CD1c-positive myeloid dendritic cell (primary cell): ENCODE measurements at regions not wholly inside any gene's neighbourhood (a gene's known extent, or its start where the extent isn't known, plus 50 kb on each side); places are given as distances from the start of the nearest gene placed in this dataset.

Experiments
- DNase-seq: peaks from one replicate; pipeline ENCODE4 v3.0.0-alpha.2; 2016; ENCODE audit errors: extremely low spot score

GRCh38 chr13:29955137-29955650 is 104.8 kb upstream of the UBL3 start:
- no peak for DNase-seq

- DNase-seq = peak; percentile 28
Observed at GRCh38 chr13:29954082-29955028, 103.9 kb upstream of the UBL3 start.

DNA sequence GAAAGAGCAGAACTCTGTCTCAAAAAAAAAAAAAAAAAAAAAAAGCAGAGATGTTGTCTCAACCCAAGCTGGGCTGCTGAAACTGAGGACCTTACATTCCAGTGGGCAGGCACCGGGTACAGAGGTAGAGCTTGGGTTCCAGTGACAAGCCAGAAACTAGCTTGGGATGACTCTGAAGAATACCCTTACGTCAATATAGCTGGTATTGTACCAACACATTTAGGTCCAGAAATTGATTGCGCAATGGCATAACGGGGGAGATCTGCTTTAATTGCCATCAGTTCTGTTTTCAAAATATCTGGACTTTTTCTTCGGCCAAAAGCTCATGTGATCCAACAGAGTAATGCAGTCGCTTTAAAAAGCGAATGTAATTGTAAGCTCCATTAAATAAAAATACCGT is 103.1 kb upstream of the UBL3 start:
- no peak for DNase-seq

- DNase-seq = no peak
Observed at GRCh38 chr13:29952245-29952644, 101.8 kb upstream of the UBL3 start.

- no peak for DNase-seq
Observed at GRCh38 chr13:29948791-29949190, 98.4 kb upstream of the UBL3 start.

DNA sequence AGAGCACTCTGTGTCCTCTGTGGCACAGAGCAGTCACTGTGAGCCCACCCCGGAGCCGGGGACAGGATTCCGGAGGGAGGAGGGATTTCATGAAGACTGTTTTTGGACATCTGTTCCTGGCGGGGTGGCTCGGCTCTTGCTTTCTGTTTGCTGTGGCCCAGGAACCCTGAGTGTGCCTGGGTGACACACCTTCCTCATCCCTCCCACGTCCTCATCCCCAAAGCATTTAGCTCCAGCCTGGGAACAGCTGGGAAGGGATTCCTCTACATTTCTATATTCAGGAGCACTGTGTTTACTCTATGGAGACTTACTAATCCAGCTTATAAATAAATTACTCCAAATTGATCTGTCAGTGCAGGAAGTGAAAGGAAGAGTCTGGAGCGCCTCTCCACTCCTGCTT is 97.8 kb upstream of the UBL3 start:
- no peak for DNase-seq

DNA sequence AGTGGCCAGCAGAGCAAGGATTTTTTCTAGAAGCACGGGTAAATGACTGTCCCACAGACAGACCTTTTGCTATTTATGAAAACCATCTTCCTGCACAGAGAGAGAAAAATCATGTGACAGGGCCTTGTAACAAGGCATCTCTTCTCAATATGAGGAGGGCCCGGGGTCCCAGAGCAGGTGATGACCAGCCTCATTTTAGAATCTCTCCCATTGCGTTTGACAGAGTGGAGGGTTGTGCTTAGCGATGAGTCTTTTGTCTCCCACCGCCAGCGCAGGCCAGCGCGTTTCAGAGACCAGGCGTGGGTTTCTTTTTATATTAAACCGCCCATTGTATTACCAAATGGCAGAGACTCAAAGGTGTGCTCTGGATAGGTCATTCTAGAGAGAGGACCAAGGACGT is 97.4 kb upstream of the UBL3 start:
- no peak for DNase-seq

DNA sequence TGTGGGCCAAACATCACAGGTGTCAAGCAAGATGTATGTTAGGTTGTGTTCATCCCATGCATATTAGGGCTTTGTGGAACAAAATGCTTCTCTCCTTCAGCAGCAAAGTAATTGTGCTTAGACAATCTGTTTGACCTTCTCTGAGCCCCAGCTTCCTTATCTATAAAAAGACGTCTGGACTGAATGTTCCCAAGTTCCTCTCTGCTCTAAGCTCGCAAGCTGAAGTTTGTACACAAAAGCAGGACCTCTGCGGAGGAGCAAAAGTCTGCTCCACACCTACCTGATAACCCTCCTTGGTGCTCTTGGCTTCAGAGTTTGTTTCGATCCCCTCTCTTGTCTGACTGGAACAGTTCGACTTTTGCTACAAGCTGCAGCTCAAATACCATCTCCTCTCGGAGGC is 95.7 kb upstream of the UBL3 start:
- DNase-seq = no peak

DNA sequence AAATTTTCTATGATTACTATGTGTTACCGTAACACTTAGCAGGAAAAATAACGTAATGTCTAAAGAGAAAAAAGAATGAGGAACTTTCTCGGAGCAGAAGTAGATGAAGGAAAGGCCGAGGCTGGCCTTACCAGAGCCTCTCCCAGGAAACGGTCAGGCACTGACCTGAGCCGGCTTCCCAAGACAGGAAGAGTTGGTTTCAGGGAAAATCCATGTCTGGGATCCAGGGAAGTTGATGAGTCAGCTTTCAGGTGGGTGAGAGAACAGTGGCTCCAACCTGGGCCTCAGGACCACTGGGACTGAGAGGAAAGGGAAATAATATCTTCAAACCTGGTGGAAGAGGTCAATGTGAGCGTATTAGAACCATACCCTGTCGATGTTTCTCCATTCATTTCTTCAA is 93.3 kb upstream of the UBL3 start:
- DNase-seq = no peak

GRCh38 chr13:29943273-29943672 is 92.9 kb upstream of the UBL3 start:
- no peak for DNase-seq

DNA sequence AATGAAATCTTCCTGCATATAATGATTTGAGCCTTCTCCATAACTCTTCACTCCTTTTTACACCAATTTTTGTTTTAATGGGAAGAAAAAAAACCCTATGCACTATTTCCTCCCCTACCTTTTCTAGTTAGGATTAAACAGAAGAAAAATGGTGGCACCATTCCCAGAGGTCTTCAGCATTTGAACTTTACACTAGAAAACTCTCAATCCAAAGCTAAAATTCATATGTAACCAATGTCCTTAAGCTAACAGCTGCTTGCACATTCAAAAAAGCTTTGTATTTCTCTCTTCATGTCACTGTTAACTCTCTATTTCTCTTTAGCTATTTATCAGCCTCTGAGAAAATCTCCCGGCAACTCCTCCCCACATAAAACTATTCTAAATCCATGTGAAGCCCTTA is 90.3 kb upstream of the UBL3 start:
- DNase-seq = no peak

DNA sequence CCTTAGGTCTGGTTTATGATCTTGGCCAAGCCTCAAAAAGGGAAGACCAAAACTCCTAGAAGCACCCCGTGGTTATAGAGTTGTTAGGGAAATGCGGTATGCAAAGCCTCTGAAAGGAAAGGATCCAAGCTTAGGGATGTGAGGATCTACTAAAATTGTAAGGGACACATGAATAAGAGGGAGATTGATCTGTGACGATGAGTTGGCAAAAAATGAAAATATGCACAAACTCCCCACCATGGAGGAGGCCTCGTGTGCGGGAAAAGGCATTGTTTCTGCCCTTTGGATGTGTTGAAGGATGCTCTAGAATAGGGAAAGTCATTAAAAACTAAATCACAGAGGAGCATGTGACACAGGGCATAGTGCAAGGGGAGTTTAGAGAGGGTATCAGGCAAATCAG is 88.7 kb upstream of the UBL3 start:
- no peak for DNase-seq

GRCh38 chr13:29937841-29938240 is 87.4 kb upstream of the UBL3 start:
- DNase-seq = no peak

- no peak for DNase-seq
Observed at GRCh38 chr13:29937379-29937778, 87.0 kb upstream of the UBL3 start.

DNA sequence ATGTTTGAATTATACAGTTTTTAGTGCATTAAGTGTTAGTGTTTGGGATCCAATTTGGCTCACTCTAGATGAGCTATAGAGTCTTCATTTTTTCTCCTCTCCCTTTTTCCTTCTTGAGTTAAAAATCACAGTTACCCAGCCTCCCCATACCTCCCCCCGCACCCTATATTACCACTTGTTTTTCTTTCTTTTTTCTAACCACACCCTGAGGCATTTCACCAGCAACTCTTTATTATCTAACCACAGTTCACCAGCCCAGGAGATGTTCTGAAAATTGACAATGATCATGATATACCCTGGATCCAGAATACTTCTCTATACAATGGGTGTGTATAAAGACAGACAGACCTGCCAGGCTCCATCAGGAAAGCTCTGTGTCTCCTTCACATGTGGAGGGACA is 86.5 kb upstream of the UBL3 start:
- no peak for DNase-seq

- peak; percentile 70 for DNase-seq
Observed at GRCh38 chr13:29936051-29936813, 85.8 kb upstream of the UBL3 start.

- DNase-seq = peak; percentile 53
Observed at GRCh38 chr13:29935309-29935981, 85.0 kb upstream of the UBL3 start.

DNA sequence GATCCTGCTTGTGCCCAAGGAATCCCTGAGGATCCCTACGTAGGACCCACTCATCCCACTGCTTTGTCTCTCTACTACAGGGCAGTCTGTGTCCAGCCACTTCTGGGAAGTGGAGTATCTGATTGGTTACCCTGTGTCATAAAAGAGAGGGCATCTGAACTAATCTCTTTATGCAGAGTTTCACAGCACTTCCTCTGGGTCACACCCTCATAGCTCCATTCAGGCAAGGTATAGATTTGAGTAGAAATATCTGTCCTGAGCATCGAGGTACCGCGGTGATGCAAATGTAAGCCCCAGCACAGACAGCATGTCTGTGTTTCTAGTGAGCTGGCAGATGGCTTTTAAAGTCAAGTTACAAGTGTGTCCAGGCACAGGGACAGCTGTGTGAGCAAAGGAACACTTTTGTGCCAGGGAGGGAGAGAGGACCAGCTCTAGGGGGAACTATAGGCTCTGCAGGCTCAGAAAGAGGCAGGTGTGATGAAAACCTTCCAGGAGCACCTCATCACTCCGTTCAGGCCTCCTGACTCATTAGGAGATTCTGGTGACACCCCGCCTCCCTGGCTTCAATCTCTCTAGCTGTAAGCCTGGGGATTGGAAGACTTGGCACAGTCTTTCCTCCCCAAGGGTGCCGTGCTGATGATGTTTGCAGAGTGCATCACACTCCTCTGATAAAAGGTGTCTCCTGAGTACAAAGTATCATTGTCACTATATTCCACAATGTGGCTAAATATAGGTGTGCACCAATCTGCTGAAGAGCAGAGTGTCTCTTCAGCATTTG is 84.3 kb upstream of the UBL3 start:
- no peak for DNase-seq

- no peak for DNase-seq
Observed at GRCh38 chr13:29933401-29933800, 83.0 kb upstream of the UBL3 start.

- DNase-seq = no peak
Observed at GRCh38 chr13:29931696-29932095, 81.3 kb upstream of the UBL3 start.

DNA sequence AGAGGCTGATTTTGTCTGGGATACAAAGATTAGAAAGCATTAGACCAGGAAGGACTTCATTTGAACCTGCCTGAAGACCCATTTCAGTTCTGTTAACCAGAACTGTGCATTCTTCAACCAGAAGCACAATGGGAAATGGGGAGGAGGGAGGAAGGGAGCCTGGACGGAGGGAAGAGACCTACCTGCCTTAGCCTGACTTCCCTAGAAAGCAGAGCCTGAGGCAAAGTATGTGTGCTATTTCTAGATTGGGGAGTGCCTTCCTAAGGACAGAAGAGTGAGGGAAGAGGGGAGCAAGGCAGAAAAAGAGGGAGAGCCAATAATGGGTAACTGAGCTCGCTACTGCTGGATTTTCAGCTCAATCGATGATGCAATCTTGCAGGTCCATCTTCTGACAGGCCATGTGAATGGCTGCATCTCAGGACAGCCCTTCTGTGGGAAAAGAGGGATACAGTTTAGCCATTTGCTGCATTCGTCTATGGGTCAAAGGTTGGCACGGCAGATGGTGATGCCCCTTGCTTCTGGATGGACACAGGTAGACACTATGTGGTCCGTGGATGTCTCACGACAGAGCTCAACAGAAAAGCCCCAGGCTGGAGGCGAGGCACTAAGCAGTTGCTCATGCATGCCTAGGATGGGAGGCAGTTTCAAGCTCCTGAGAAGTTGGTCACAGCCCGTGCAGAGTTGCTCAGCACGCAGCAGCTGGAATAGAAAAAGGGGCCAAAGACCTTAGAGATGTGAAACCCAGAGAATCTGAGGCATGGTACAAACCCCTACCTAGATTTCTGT is 78.8 kb upstream of the UBL3 start:
- no peak for DNase-seq
